Hypothalamus (tissue), 51 donors: ENCODE measurements at regions not wholly inside any gene's neighbourhood (a gene's known extent, or its start where the extent isn't known, plus 50 kb on each side); places are given as distances from the start of the nearest gene placed in this dataset.
"Not testable (repeated sequence)": the region's sequence is repeated elsewhere in the genome, so short reads cannot be mapped to it uniquely, and the experiment has no call there.

Experiments
- DNase-seq, 51 donors: peaks; one replicate each; lab custom pipeline; 2025; lab: John Stamatoyannopoulos, UW

DNA sequence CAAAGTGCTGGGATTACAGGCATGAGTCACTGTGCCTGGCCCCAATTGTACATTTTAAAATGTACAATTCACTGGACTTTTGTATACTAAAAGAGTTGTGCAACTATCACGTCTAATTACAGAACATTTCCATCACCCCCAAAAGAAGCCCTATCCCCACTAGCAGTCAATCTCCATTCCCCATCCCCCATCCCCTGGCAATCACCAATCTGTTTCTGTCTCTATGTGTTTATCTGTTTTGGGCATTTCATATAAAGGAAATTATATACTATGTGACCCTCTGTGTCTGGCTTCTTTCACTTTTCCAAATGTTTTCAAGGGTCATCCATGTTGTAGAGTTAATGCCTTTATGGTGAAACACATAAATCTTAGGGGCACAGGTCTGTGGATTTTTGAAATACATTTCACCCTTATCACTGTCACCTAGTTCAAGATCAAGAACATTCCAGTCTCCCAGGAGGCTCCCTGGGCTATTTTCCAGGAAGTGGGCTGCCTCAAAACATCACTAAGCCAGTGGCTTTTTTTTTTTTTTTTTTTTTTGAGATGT lies 129.2 kb downstream of the CRLF3 start:
- not testable (repeated sequence) for DNase-seq

DNA sequence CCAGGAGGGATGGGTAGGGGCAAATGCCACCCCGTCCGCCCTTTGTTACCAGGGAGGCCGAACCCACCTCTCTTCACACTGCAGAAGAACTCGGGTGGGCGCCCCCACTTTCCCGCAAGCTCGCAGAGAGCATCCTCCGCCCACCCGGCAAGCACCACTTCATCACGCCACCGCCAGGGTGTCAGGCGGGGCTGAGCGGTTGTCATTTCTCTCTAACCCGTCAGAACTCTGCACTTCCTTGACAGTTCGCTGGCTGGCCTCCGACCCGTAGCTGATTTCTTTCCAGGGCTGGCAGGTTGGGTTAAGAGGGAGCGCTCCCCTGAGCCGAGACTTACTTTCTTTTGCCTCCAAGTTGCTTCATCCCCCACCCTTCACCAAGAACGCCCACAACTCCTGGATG lies 130.7 kb downstream of the CRLF3 start:
- DNase-seq: not testable (repeated sequence)

DNA sequence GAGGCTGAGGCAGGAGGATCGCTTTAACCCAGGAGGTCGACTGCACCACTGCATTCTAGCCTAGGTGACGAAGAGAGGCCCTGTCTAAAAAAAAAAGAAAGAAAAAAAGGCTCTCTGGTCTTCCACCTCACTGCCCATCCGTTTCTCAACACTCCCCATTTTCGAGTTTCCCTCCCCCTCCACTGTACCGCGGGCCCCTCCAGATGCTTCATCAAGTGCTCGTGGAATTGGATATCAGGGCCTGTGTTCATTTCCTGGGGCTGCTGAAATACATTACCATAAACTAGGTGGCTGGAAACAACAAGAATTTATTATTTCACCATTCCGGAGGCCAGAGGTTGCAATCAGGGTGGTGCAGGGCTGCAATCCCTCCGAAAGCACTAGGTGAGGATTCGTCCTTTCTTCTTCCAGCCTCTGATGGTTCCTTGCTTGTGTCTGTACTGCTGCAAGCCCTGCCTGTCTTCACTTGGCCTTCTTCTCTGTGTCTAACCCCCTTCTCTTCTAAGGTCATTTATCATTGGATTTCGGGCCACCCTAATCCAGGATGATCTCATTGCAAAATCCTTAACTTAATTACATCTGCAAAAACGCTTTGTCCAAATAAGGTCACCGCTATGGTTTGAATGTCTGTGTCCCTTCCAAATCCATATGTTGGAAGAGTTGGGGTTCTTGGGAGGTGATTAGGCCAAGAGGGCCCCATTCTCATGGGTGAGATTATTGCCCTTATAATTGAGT lies 135.1 kb downstream of the CRLF3 start:
- DNase-seq: not testable (repeated sequence)

DNA sequence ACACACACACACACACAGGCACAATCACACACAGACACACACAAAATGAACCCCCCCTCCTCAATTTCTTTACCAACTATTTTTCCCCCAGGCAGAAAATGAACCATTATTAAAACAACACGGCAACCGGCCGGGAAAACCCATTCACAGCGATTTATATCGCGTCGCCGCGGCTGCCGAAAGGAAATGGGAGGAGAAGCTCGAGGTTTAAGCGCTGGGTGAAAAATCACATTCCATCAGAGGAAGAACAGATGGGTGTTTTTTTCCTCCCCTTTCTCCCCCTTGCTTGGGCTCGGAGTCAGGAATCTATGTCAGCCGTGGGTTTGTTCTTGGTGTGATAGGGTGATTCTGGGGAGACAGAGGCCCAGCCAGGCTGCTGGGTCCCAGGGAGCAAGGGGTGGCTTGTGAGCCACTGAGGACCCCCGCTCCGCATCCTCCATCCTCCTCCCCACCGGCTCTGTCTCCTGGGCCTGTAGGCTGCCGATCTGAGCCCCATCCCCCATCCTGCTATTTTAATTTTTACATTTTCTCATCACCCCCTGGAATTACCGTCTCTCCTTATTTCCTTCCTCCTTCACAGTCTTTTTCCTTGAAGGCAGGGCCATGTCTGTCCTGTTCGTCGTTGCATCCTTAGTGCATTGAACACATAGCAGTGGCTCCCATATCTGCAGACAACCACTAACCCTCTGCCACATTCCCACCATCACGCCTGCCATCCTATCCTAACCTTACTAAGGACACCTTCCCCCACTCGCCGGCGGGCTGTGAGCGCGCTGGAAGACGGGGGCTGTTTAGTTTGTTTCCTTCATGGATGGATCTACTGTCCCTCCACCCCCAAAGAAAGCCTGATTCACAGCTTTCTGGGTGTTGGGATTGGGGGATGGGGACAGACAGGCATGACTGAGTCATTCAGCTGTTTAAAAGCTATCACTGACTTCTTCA lies 137.7 kb downstream of the CRLF3 start:
- DNase-seq: peak in 2 of 51 donors; percentile 10 to 52

DNA sequence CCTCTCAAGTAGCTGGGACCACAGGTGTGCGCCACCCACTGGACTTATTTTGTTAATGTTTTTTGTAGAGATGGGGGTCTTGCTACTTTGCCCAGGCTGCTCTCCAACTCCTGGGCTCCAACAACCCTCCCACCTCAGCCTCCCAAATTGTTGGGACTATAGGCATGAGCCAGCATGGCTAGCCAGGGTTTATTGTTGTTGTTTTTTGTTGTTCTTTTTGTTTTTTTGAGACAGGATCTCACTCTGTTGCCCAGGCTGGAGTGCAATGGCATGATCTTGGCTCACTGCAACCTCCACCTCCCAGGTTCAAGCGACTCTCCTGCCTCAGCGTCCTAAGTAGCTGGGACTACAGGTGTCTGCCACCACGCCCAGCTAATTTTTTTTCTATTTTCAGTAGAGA lies 142.2 kb downstream of the CRLF3 start:
- DNase-seq: not testable (repeated sequence)

DNA sequence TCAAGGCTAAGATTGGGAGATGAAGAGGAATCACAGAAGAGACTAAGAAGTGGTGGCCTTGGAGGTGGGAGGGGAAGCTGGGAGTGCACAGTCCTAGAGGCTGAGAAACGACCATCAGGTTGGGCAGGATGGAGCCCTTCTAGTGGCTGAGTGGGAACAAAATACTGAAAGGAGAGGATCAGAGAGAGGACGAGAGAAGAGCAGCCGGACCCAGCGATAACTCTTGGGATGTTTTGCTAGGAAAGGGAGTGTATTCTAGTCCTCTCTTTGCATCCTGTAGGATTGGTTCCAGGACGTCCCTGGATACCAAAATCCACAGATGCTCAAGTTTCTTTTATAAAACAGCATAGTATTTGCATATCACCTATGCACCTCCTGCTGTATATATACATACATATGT lies 143.8 kb downstream of the CRLF3 start:
- not testable (repeated sequence) for DNase-seq

DNA sequence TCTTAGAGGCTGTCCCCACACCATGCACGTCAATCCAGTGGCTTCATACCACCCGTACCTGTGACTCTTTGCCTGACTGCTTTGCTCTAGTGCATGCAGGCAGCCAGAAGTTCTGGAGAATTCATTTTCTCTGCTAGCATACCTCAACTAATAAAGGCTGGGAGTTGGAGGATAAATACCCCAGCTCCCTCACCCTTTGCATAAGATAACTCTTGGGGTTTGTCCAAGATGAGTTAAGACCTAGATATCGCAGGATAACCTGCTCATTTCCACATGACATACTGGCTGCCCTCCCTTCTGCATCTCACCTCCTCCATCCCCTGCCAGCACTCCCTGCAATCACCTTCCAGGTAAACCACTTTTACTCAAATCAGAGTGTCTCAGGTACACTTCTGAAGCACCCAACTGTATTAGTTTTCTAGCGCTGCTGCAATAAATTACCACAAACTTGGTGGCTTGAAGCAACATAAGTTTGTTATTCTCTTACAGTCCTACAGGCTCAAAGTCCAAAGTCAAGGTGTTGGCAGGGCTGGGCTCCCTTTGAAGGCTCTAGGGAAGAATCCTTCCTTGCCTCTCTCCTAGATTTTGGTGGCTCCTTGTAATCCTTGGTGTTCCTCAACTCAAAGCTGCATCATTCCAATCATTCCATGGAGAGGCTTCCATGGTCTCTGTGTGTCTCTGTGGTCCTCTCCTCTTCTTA lies 146.8 kb downstream of the CRLF3 start:
- DNase-seq: no peak

DNA sequence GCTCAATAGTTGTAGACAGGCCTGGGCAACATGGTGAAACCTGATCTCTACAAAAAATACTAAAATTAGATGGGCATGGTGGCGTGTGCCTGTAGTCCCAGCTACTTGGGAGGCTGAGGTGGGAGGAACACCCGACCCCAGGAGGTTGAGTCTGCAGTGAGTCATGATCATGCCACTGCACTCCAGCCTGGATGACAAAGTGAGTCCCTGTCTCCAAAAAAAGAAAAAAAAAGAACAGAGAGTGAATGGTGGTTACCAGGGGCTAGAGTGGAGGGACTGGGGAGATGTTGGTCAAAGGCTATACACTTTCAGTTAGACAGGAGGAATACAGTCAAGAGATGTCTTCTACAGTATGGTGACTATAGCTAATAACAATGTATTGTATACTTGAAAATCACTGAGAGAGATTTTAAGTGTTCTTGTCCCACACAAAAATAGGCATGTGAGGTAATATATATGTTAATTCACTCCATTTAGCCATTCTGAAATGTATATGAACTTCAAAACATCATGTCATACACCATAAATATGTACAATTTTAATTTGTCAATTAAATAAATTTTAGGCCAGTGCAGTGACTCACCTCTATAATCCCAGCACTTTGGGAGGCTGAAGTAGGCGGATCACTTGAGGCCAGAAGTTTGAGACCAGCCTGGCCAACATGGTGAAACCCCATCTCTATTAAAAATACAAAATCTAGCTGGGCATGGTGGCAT lies 148.6 kb downstream of the CRLF3 start:
- not testable (repeated sequence) for DNase-seq

DNA sequence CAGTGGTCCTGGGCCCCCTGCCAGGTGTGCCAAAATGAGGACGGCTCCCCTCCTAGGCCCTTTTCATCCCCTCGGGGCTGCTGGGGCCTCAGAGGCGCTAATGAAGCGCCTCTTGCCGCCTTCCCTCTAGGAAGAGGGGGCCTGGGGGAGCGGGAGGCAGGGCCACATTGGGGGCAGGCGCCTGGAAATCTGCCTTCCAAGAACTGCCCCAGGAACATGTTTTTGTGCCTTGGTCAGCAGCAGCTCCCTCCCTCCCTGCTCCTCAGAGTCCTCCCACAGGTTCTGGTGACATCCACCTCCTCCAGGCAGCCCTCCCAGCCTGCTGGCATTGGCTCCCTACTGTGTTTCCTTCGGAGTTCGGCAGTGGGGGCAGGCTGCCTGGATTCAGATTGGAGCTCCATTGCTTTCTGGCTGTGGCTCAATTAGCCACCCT lies 155.3 kb downstream of the CRLF3 start:
- DNase-seq: not testable (repeated sequence)

DNA sequence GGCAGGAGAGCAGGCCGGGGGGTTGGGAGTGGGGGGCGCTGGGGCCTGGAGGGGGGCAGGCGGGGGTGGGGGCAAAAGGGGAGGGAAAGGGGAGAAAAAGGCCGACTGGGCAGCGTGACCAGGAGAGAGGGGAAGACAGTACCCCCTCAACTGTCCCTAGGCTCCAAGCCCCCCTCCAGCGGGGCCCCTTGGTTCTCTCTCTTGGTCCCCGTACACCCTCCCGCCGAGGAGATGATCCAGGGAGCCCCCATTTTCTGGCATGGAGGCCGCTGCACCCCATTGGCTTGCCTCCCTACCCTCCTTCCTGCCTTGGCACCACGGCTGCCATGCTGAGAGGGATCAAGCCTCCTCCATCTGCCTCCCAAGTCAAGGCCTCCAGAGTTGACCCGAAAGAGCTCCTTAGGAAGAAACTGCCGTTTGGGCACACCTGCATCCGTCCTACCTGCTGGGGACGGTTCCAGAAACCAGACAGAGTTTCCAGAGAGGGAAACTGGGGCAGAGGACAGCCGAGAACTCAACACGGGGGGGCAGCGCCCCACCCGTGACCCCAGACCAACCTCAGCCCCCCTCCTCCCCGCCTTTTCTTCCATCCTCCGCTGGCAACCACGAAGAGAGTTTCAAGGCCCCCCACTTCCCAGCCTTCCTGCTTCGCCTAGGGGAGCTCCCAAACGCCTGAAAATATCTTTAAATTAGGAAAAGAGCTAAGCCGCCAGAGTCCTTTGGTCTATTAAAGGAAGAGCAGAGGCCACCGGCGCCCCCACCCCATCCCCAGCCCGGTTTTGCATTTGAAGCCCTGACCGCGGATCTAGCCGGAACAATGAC lies 155.9 kb downstream of the CRLF3 start:
- DNase-seq: peak in 4 of 51 donors; percentile 1 to 5 (median 3)

DNA sequence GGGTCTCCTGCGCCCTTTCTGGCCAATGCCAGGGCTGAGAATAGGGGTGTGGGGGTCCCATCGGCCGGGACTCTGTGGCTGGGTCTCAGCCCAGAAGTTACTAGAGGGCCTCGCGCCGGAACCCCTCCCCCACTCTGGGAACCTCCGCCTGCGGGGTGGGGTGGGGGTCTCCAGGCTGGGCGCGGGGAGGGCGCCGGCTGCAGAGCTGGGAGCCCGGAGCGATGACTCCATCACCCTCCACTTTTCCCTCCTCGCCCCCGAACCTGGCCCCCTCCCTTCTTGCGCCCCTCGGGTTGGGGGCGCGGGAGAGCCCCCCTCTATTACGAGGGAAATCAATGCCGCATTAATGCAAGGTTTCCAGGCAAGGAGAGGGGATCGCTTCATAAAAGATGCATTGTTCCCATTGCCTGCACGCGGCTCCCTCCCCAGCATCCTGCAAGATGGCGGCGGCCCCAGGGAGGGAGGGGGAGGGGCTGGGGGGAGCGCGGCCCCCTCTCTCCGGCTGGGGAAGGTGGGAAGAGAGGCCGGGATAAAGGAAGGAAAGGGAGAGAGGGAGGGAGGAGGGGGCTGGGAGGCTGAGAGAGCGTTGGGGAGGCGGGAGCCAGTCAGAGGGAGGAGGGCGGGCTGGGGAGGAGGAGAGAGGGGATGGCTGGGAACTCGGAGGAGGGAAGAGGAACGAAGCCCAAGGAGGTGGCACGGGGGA lies 156.7 kb downstream of the CRLF3 start:
- peak in 37 of 51 donors; percentile 0 to 85 (median 44) for DNase-seq

DNA sequence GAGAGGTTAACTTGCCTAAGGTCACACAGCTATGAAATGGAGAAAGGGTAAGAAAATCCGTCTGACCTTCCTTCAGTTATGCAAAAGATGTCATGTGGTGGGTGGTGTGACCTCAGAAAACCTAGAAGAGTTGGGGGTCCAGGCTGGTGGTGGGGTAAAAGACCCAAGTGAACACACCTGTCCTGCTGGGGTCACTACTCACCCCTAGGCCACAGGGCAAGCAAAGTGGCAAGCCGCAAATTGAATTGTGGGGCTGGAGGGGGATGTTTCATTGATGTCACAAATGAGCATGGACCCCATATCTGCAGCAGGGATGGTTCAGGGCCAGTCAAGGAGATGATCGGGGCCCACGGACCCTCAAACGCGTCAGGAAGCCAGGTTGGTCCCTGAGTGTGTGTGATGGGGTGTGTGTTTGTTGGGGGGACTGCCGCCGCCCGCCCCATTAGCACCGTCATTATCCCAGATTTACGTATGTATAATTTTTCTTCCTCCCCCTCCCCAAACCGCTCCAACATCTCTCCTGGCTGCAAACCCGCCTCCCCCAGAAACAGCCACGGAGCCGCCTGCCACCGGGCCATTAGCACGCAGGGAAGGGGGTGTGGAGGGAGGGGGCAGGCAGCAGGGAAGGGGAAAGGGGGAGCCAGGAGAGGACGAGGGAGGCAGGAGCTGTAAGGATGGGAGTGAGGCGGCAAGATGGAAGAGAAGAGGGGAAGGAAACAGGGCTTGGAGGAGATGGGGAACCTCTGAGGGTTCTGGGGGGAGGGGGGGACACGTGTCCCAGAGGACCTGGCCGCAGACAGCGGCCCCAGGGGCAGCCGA lies 157.4 kb downstream of the CRLF3 start:
- peak in 4 of 51 donors; percentile 2 to 12 (median 5) for DNase-seq

DNA sequence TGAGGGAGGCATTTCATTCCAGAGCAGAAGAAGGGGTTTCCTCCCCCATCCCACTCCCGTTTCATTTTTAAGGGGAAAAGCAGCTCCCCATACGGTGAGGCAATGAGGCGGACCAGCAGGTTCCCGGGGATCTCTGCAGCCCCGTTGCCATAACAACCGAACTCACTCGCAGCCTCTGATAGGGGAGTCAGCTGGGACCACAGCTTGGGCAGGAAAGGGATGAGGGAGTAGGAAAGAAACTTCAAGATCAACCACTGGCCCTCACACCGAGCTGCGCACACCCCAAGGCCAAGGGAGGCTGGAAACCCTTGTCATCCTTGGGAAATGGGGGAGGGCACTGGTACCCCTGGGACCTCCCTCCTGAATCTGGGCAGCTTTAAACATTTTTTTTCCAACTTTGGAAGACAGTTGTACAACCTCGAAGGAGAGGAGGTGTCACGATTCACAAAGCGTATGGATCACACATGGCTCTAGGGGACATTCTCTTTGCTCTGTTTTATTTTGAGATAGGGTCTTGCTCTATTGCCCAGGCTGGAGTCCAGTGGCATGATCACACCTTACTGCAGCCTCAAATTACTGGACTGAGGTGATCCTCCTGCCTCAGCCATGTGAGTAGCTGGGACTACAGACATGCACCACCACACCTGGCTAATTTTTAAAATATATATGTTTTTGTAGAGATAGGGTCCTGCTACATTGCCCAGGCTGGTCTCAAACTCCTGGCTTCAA lies 160.6 kb downstream of the CRLF3 start:
- DNase-seq: peak in 4 of 51 donors; percentile 7 to 9 (median 8)

DNA sequence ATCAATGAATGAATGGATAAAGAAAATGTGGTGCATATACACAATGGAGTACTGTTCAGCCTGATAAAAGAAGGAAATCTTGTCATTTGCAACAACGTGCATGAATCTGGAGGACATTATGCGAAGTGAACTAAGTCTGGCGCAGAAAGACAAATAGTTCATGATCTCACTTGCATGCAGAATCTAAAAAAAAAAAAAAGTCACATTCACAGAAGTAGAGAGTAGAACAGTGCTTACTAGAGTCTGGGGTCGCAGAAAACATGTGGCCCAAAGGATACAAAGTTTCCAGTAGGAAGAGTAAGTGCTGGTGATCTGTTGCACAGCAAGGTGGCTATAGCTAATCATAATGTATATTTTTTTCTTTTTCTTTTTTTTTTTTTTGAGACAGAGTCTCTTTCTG lies 167.3 kb downstream of the CRLF3 start:
- not testable (repeated sequence) for DNase-seq

DNA sequence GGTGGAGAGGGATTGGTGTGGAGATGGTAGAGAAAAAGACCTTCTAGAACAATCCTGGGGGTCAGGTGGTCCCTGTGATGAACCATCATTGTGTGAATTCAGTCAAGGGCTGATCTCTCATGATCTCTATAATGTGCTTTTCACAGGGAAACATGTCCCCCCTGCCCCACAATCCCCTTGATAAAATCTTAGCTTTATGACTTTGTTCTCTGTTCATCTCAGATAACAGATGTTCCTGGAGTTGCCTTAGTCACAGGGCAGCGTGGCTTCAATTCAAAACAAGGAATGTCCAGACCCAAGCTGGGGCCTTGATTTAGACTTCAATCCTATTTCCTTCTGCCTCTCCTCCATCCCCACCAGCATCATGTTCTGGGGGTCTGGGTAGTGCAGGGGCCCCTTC lies 171.5 kb downstream of the CRLF3 start:
- DNase-seq: not testable (repeated sequence)

DNA sequence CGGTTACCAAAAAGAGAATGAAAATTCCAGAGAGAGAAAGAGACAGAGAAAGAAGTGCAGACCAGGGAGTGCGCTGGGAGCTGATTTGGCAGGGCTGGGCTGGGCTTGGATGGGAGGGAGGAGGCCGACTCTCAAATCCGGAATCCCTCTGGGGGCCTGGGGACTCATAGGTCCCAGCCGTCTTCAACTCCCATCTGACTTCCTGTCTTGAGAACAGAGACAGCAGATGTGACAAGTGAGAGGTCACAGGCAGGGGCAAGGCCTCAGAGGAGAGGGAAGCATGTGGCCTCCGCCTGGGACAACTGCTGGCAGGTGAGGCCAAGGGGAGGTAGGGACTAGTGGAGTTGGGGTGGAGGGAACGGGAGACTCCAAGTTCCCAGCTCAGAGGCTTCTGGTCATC lies 172.9 kb downstream of the GOSR1 start:
- DNase-seq: not testable (repeated sequence)
